ENCODE measurements at regions not wholly inside any gene's neighbourhood (a gene's known extent, or its start where the extent isn't known, plus 50 kb on each side); places are given as distances from the start of the nearest gene placed in this dataset.
"Not testable (repeated sequence)": the region's sequence is repeated elsewhere in the genome, so short reads cannot be mapped to it uniquely, and the experiment has no call there.

- TF ChIP-seq ETS1 (IDR thresholded peaks at IDR 0.05) (no peak), ZNF331 (CRISPR knock-in tag; IDR thresholded peaks at IDR 0.05; ENCODE audit: low read depth) (no peak), NANOG (IDR thresholded peaks at IDR 0.05; ENCODE audit: borderline replicate concordance) (no peak), STAT1 (IDR thresholded peaks at IDR 0.05; ENCODE audit: unreplicated experiment) (no peak), CREB1 (CRISPR knock-in tag; IDR thresholded peaks at IDR 0.05; ENCODE audit: low read depth) (no peak), REST (IDR thresholded peaks at IDR 0.05; ENCODE audit: unreplicated experiment) (no peak), JUNB (IDR thresholded peaks at IDR 0.05; ENCODE audit: unreplicated experiment) (no peak), EZH2phosphoT487 (IDR thresholded peaks at IDR 0.05; ENCODE audit: unreplicated experiment) (no peak)
Measured at GRCh38 chr1:100597784-100598183, 59.8 kb downstream of the GPR88 start (continued).

GRCh38 chr1:100600377-100600776, 62.4 kb downstream of the GPR88 start:
- not testable (repeated sequence) for H3K4me2 ChIP-seq; H3K9me2 ChIP-seq (ENCODE audit: insufficient read depth)

GRCh38 chr1:100602028-100602427, 64.1 kb downstream of the GPR88 start:
- not testable (repeated sequence) for H3K27ac ChIP-seq (ENCODE audit: low read depth); DNase-seq (ENCODE audit: low spot score); H3K9me2 ChIP-seq (ENCODE audit: insufficient read depth); H3K4me3 Mint-ChIP-seq; H2AFZ ChIP-seq; H3K4me1 Mint-ChIP-seq; H3K36me3 Mint-ChIP-seq (ENCODE audit: low read depth); H3K4me1 ChIP-seq (ENCODE audit: insufficient read depth); ATAC-seq; H3K79me2 ChIP-seq (replicated peaks; ENCODE audit: insufficient read depth); H3K27ac Mint-ChIP-seq; H3K36me3 ChIP-seq (ENCODE audit: insufficient read depth); H4K20me1 ChIP-seq (replicated peaks; ENCODE audit: insufficient read depth); H3F3A ChIP-seq (replicated peaks; ENCODE audit: low read depth); H3K27me3 Mint-ChIP-seq (ENCODE audit: insufficient read depth, low read depth, poor library complexity); H3K4me2 ChIP-seq; H3K4me3 ChIP-seq; H3K27me3 ChIP-seq (ENCODE audit: insufficient read depth)
- peaks cover 32% of the 10 kb centered on the region for H3K9me3 Mint-ChIP-seq

More at GRCh38 chr1:100600377-100600776, 62.4 kb downstream of the GPR88 start:
- not testable (repeated sequence) for H2AFZ ChIP-seq; H3K27me3 Mint-ChIP-seq (ENCODE audit: insufficient read depth, low read depth, poor library complexity); ATAC-seq; DNase-seq (ENCODE audit: low spot score); H3K27ac Mint-ChIP-seq; H3K27me3 ChIP-seq (ENCODE audit: insufficient read depth); H4K20me1 ChIP-seq (replicated peaks; ENCODE audit: insufficient read depth); H3K4me1 Mint-ChIP-seq; H3K4me3 Mint-ChIP-seq; H3K4me3 ChIP-seq; H3K79me2 ChIP-seq (replicated peaks; ENCODE audit: insufficient read depth); H3F3A ChIP-seq (replicated peaks; ENCODE audit: low read depth); H3K36me3 Mint-ChIP-seq (ENCODE audit: low read depth); H3K27ac ChIP-seq (ENCODE audit: low read depth); H3K4me1 ChIP-seq (ENCODE audit: insufficient read depth); H3K36me3 ChIP-seq (ENCODE audit: insufficient read depth)
- H3K9me3 Mint-ChIP-seq = peaks cover 32% of the 10 kb centered on the region
